ENCODE measurements at regions not wholly inside any gene's neighbourhood (a gene's known extent, or its start where the extent isn't known, plus 50 kb on each side); places are given as distances from the start of the nearest gene placed in this dataset.

DNA sequence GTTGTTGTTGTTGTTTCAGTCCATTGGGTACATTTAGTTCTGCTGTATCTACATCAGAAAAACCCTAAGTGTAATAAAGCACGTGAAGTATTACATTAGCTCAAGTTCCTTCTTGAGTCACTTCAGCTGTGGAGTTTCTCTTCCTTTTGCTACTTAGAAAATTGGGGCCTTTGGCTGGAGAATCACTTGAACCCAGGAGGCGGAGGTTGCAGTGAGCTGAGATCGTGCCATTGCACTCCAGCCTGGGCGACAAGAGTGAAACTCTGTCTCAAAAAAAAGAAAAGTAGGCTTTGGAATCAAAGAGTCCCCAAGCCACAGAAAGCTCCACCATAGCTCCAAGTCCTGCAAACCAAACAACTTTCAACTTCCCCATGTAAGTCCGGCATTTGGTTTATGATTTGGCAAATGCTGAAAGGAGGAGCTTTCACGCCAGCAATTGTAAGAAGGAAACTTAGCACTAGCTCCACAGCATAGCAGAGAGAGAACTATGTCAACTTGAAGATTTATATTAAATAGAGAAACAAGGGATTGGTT is 56.5 kb upstream of the RNF144B start:
- TF ChIP-seq, protein P1, sequence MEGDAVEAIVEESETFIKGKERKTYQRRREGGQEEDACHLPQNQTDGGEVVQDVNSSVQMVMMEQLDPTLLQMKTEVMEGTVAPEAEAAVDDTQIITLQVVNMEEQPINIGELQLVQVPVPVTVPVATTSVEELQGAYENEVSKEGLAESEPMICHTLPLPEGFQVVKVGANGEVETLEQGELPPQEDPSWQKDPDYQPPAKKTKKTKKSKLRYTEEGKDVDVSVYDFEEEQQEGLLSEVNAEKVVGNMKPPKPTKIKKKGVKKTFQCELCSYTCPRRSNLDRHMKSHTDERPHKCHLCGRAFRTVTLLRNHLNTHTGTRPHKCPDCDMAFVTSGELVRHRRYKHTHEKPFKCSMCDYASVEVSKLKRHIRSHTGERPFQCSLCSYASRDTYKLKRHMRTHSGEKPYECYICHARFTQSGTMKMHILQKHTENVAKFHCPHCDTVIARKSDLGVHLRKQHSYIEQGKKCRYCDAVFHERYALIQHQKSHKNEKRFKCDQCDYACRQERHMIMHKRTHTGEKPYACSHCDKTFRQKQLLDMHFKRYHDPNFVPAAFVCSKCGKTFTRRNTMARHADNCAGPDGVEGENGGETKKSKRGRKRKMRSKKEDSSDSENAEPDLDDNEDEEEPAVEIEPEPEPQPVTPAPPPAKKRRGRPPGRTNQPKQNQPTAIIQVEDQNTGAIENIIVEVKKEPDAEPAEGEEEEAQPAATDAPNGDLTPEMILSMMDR (IDR thresholded peaks at IDR 0.05; ENCODE audit: insufficient read depth, low read length): no peak
- no peak for TF ChIP-seq SPI1 (IDR thresholded peaks at IDR 0.05; ENCODE audit: borderline replicate concordance, low read depth)
